ENCODE measurements at regions not wholly inside any gene's neighbourhood (a gene's known extent, or its start where the extent isn't known, plus 50 kb on each side); places are given as distances from the start of the nearest gene placed in this dataset.
"Not testable (repeated sequence)": the region's sequence is repeated elsewhere in the genome, so short reads cannot be mapped to it uniquely, and the experiment has no call there.

DNA sequence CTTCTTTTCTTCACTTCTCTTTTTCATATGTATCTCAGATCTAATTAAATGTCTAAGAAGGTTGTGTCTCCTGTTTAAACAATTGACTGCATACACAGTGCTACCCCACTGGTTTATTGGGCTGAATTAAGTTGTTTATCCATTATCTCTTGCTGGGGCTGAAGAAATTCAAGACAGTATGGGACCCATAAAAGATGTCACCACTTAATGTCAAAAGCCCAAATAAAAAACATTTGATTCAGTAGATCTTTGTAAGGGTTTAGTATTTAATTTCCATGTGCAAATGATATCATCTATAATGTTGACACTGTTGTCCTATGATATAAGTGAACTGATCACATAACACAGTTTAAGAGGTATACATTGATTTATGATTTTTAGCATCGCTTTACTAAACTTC is 1431.9 kb upstream of the PCDH20 start:
- Mint-ChIP-seq H3K36me3 (no peaks in the 10 kb centered on the region), H3K9me3 (ENCODE audit: low read depth) (no peaks in the 10 kb centered on the region), H3K27me3 (no peaks in the 10 kb centered on the region), H3K27ac (no peak overlapping the region), H3K4me1 (ENCODE audit: low read depth) (no peaks in the 10 kb centered on the region), H3K4me3 (no peak overlapping the region)

DNA sequence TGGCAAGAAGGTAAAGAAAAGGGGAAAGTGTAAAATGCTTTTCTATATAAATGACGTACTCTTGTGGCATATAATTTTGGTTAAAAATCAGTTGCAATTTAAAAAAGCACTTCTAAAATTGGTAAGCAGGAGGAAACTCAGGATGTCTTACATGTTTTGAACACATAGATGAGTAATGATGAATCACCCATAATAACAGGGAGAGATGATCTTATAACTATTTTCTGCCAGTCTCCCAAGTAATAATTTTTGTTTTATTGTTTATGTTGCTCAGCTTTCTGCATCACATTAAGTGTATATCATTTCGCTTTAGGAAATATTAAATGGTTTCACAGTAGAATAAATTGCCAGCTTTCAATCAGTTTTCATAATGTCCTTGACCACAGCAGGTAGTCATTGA is 1430.7 kb upstream of the PCDH20 start:
- Mint-ChIP-seq H3K36me3 (no peaks in the 10 kb centered on the region), H3K27ac (no peak overlapping the region), H3K27me3 (no peaks in the 10 kb centered on the region), H3K9me3 (ENCODE audit: low read depth) (no peaks in the 10 kb centered on the region), H3K4me3 (no peak overlapping the region), H3K4me1 (ENCODE audit: low read depth) (no peaks in the 10 kb centered on the region)

- H3K27ac Mint-ChIP-seq = no peak overlapping the region
- H3K27me3 Mint-ChIP-seq = no peaks in the 10 kb centered on the region
- no peak overlapping the region for H3K4me3 Mint-ChIP-seq
- H3K4me1 Mint-ChIP-seq (ENCODE audit: low read depth) = no peaks in the 10 kb centered on the region
- no peaks in the 10 kb centered on the region for H3K36me3 Mint-ChIP-seq
- no peaks in the 10 kb centered on the region for H3K9me3 Mint-ChIP-seq (ENCODE audit: low read depth)
Measured at GRCh38 chr13:62839338-62839737, 1423.7 kb upstream of the PCDH20 start.

DNA sequence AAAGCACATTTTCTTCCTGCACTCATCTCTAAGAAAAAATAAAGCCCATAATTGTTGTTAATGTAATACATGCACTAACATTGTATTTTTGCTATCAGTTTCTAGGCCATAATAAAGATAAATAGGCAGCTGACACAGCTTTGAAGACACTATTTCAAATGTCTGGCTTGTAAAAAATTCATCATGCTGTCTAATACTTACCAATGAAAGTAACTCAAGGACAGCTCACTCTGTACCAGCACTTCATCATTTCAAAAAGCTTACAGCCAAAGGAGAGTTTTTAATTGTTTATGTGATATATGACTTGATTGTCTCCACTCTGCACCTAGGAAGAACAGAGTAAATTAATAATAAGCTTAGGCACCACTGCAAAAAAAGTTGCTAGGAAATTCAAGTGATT is 1423.3 kb upstream of the PCDH20 start:
- no peaks in the 10 kb centered on the region for H3K36me3 Mint-ChIP-seq
- no peak overlapping the region for H3K4me3 Mint-ChIP-seq
- no peaks in the 10 kb centered on the region for H3K4me1 Mint-ChIP-seq (ENCODE audit: low read depth)
- no peaks in the 10 kb centered on the region for H3K9me3 Mint-ChIP-seq (ENCODE audit: low read depth)
- H3K27ac Mint-ChIP-seq = no peak overlapping the region
- H3K27me3 Mint-ChIP-seq = no peaks in the 10 kb centered on the region

DNA sequence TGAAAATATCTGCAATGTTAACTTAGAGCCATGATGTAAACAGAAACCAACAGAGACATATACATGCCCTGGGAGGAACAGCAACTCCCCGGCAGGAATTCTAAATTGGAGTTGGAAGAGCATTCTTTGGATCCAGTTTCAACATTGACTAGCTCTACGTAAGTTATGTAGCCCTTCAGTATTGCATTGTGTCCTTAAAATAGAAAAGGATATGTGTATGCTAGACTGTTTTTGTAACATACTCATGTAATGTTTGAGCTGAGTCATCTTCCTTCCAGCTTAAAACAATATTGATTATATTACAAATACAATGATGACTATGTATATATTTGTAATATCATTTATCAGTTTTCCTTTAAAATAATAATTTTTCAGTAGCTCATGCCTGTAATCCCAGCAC is 1422.2 kb upstream of the PCDH20 start:
- Mint-ChIP-seq H3K27me3 (no peaks in the 10 kb centered on the region), H3K36me3 (no peaks in the 10 kb centered on the region), H3K4me3 (no peak overlapping the region), H3K4me1 (ENCODE audit: low read depth) (no peaks in the 10 kb centered on the region), H3K27ac (no peak overlapping the region), H3K9me3 (ENCODE audit: low read depth) (no peaks in the 10 kb centered on the region)

DNA sequence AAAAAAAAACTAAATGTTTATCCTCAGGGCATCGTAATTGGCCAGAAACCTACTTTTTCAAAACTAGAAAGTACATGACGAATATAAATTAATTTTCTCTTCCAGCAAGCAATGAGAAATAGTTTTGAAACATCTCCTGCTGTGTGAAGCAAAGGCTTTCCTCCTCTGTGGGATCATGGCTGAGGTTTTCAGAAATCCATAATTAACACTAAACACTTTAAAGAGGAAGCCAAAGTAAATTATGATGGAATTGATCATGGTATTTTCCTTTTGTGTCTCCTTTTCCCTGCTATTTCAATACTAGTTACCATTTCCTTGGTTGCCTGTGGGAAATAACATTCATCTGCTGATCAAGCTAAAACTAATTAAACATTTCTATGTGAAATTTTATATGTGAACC is 1413.8 kb upstream of the PCDH20 start:
- Mint-ChIP-seq H3K9me3 (ENCODE audit: low read depth) (peaks cover 9% of the 10 kb centered on the region), H3K36me3 (no peaks in the 10 kb centered on the region), H3K4me1 (ENCODE audit: low read depth) (no peaks in the 10 kb centered on the region), H3K27ac (no peak overlapping the region), H3K27me3 (no peaks in the 10 kb centered on the region), H3K4me3 (no peak overlapping the region)

GRCh38 chr13:62799931-62800436 is 1384.3 kb upstream of the PCDH20 start:
- no peaks in the 10 kb centered on the region for H3K27me3 Mint-ChIP-seq
- no peak overlapping the region for H3K4me3 Mint-ChIP-seq
- no peaks in the 10 kb centered on the region for H3K4me1 Mint-ChIP-seq (ENCODE audit: low read depth)
- H3K27ac Mint-ChIP-seq = no peak overlapping the region
- H3K9me3 Mint-ChIP-seq (ENCODE audit: low read depth) = peaks cover 13% of the 10 kb centered on the region
- H3K36me3 Mint-ChIP-seq = no peaks in the 10 kb centered on the region

DNA sequence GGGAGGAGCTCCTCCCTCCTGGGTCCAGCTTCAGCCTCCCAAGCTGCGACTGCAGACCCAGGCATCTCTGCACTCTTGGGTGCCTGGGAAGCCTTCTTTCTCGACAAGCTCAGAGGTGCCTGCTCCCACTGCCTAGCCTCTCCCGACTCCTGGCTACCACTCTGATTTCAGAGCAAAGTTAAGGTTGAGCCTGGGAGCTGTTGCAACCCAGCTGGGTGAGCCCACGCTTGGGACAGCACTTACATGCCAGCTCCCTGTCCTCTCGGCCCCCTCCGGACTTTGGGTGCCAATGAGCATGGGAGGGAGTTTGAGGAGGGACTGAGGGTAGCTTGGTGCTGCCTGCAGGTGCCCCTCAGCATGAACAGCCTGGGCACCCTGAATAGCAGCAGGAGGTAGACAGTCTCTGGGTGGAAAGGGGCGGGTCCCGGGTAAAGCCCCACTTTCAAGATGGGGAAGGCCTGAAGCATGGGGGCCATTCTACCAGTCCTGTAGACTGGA is 1383.4 kb upstream of the PCDH20 start:
- H3K4me1 Mint-ChIP-seq (ENCODE audit: low read depth) = no peaks in the 10 kb centered on the region
- no peaks in the 10 kb centered on the region for H3K36me3 Mint-ChIP-seq
- no peak overlapping the region for H3K4me3 Mint-ChIP-seq
- H3K27ac Mint-ChIP-seq = no peak overlapping the region
- no peaks in the 10 kb centered on the region for H3K27me3 Mint-ChIP-seq
- H3K9me3 Mint-ChIP-seq (ENCODE audit: low read depth) = peaks cover 13% of the 10 kb centered on the region

DNA sequence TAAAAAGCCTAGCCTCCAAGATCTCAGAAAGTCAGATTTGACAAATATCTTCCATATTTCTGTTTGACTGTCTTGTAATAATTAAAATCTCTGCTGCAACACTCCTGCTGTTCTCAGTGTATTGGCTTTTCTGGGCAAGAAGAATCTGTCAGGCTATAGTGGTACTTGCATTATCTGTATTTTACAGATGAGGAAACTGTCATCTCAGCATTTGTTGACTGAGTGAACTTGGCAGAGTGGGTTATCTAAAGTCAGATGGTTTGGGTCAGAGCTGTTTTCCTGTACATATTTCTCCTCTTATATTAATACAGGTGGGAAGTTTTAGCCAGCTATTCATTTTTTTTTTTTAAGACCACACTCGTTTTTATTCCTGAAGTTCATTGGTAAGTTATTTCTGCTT is 1378.2 kb upstream of the PCDH20 start:
- no peak overlapping the region for H3K4me3 Mint-ChIP-seq
- H3K9me3 Mint-ChIP-seq (ENCODE audit: low read depth) = peaks cover 9% of the 10 kb centered on the region
- H3K27ac Mint-ChIP-seq = no peak overlapping the region
- H3K27me3 Mint-ChIP-seq = no peaks in the 10 kb centered on the region
- no peaks in the 10 kb centered on the region for H3K36me3 Mint-ChIP-seq
- no peaks in the 10 kb centered on the region for H3K4me1 Mint-ChIP-seq (ENCODE audit: low read depth)

- H3K36me3 Mint-ChIP-seq = no peaks in the 10 kb centered on the region
- H3K27me3 Mint-ChIP-seq = no peaks in the 10 kb centered on the region
- no peaks in the 10 kb centered on the region for H3K4me1 Mint-ChIP-seq (ENCODE audit: low read depth)
- H3K9me3 Mint-ChIP-seq (ENCODE audit: low read depth) = peaks cover 14% of the 10 kb centered on the region
- no peak overlapping the region for H3K4me3 Mint-ChIP-seq
- no peak overlapping the region for H3K27ac Mint-ChIP-seq
Measured at GRCh38 chr13:62781866-62782265, 1366.2 kb upstream of the PCDH20 start.

GRCh38 chr13:62779161-62779560 is 1363.5 kb upstream of the PCDH20 start:
- H3K4me3 Mint-ChIP-seq = no peak overlapping the region
- H3K4me1 Mint-ChIP-seq (ENCODE audit: low read depth) = no peaks in the 10 kb centered on the region
- no peaks in the 10 kb centered on the region for H3K27me3 Mint-ChIP-seq
- H3K9me3 Mint-ChIP-seq (ENCODE audit: low read depth) = peaks cover 14% of the 10 kb centered on the region
- H3K27ac Mint-ChIP-seq = no peak overlapping the region
- H3K36me3 Mint-ChIP-seq = no peaks in the 10 kb centered on the region

GRCh38 chr13:62767473-62767872 is 1351.8 kb upstream of the PCDH20 start:
- H3K27ac Mint-ChIP-seq = no peak overlapping the region
- no peaks in the 10 kb centered on the region for H3K4me1 Mint-ChIP-seq (ENCODE audit: low read depth)
- no peak overlapping the region for H3K4me3 Mint-ChIP-seq
- H3K9me3 Mint-ChIP-seq (ENCODE audit: low read depth) = no peaks in the 10 kb centered on the region
- H3K36me3 Mint-ChIP-seq = no peaks in the 10 kb centered on the region
- no peaks in the 10 kb centered on the region for H3K27me3 Mint-ChIP-seq

DNA sequence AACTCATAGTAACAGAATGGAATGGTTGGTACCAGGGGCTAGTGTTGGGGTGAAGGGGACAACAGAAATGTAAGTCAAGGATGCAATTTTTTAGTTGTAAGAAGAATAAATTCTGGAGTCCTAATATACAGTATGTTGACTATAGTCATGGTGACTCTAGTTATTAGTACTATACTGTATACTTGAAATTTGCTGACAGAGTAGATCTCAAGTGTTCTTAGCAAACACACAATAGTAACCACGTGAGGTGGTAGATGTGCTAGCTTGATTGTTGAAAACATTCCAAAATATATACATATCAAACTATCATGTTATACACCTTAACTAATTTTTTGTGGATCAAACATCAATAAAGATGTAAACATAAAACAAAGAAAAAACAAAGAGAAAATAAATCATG is 1345.1 kb upstream of the PCDH20 start:
- Mint-ChIP-seq H3K36me3 (no peaks in the 10 kb centered on the region), H3K27me3 (no peaks in the 10 kb centered on the region), H3K4me1 (ENCODE audit: low read depth) (no peaks in the 10 kb centered on the region), H3K9me3 (ENCODE audit: low read depth) (peaks cover 13% of the 10 kb centered on the region), H3K4me3 (no peak overlapping the region), H3K27ac (no peak overlapping the region)

- no peak overlapping the region for H3K27ac Mint-ChIP-seq
- H3K36me3 Mint-ChIP-seq = no peaks in the 10 kb centered on the region
Measured at GRCh38 chr13:62747629-62748028, 1332.0 kb upstream of the PCDH20 start.

GRCh38 chr13:62747152-62747551 is 1331.5 kb upstream of the PCDH20 start:
- Mint-ChIP-seq H3K4me3 (no peak overlapping the region), H3K9me3 (ENCODE audit: low read depth) (peaks cover 7% of the 10 kb centered on the region), H3K27ac (no peak overlapping the region), H3K4me1 (ENCODE audit: low read depth) (no peaks in the 10 kb centered on the region), H3K27me3 (no peaks in the 10 kb centered on the region), H3K36me3 (no peaks in the 10 kb centered on the region)

More at GRCh38 chr13:62747629-62748028, 1332.0 kb upstream of the PCDH20 start:
- H3K4me3 Mint-ChIP-seq = no peak overlapping the region
- no peaks in the 10 kb centered on the region for H3K27me3 Mint-ChIP-seq
- H3K9me3 Mint-ChIP-seq (ENCODE audit: low read depth) = peaks cover 7% of the 10 kb centered on the region
- H3K4me1 Mint-ChIP-seq (ENCODE audit: low read depth) = no peaks in the 10 kb centered on the region

DNA sequence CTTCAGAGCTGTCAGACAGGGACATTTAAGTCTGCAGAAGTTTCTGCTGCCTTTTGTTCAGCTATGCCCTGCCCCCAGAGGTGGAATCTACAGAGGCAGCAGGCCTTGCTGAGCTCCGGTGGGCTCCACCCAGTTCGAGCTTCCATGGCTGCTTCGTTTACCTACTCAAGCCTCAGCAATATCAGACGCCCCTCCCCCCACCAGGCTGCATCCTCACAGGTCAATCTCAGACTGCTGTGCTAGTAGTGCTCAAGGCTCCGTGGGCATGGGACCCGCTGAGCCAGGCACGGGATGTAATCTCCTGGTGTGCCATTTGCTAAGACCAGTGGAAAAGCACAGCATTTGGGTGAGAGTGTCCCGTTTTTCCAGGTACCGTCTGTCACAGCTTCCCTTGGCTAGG is 1314.1 kb upstream of the PCDH20 start:
- H3K4me1 Mint-ChIP-seq (ENCODE audit: low read depth) = not testable (repeated sequence)

More for the DNA sequence above, 1314.1 kb upstream of the PCDH20 start:
- not testable (repeated sequence) for H3K27ac Mint-ChIP-seq, H3K27me3 Mint-ChIP-seq, H3K36me3 Mint-ChIP-seq, H3K4me3 Mint-ChIP-seq
- peaks cover 15% of the 10 kb centered on the region for H3K9me3 Mint-ChIP-seq (ENCODE audit: low read depth)
